ENCODE measurements at regions not wholly inside any gene's neighbourhood (a gene's known extent, or its start where the extent isn't known, plus 50 kb on each side); places are given as distances from the start of the nearest gene placed in this dataset.
A peak's percentile ranks its signal among the peaks of the same experiment; 100 is the strongest.
"Not testable (repeated sequence)": the region's sequence is repeated elsewhere in the genome, so short reads cannot be mapped to it uniquely, and the experiment has no call there.

- DNase-seq (ENCODE audit: low spot score) = peak; percentile 52
- Histone ChIP-seq H3K4me3 (no peak overlapping the region), H3K36me3 (no peaks in the 10 kb centered on the region), H3K27ac (no peak overlapping the region), H3K4me1 (replicated peaks) (no peaks in the 10 kb centered on the region), H3K9me3 (no peaks in the 10 kb centered on the region), H3K27me3 (replicated peaks; ENCODE audit: insufficient read depth) (no peaks in the 10 kb centered on the region)
- intact Hi-C loops (cut with DNase I) = no loop called here
- TF ChIP-seq POLR2AphosphoS5 (IDR thresholded peaks at IDR 0.05) = no peak
- no peak for TF ChIP-seq POLR2A (IDR thresholded peaks at IDR 0.05)
- no peak for TF ChIP-seq CTCF (IDR thresholded peaks at IDR 0.05)
- 74% methylated on average over 2 of the region's 2 CpGs for WGBS
Observed at GRCh38 chr3:98699132-98699531, 64.0 kb upstream of the ST3GAL6 start.

- Histone ChIP-seq H3K4me3 (no peak overlapping the region), H3K4me1 (replicated peaks) (no peaks in the 10 kb centered on the region), H3K36me3 (no peaks in the 10 kb centered on the region), H3K27me3 (replicated peaks; ENCODE audit: insufficient read depth) (no peaks in the 10 kb centered on the region), H3K27ac (no peak overlapping the region), H3K9me3 (no peaks in the 10 kb centered on the region)
- no peak for DNase-seq (ENCODE audit: low spot score)
- TF ChIP-seq CTCF (IDR thresholded peaks at IDR 0.05) = no peak
- TF ChIP-seq POLR2A (IDR thresholded peaks at IDR 0.05) = no peak
- no peak for TF ChIP-seq POLR2AphosphoS5 (IDR thresholded peaks at IDR 0.05)
- intact Hi-C loops (cut with DNase I) = no loop called here
- 71% methylated on average over 2 of the region's 2 CpGs for WGBS
Observed at GRCh38 chr3:98701071-98701675, 62.0 kb upstream of the ST3GAL6 start.

- Histone ChIP-seq H3K4me1 (replicated peaks) (no peaks in the 10 kb centered on the region), H3K27me3 (replicated peaks; ENCODE audit: insufficient read depth) (no peaks in the 10 kb centered on the region), H3K36me3 (no peaks in the 10 kb centered on the region), H3K9me3 (no peaks in the 10 kb centered on the region), H3K4me3 (no peak overlapping the region), H3K27ac (no peak overlapping the region)
- intact Hi-C loops (cut with DNase I) = no loop called here
- DNase-seq (ENCODE audit: low spot score) = no peak
- 94% methylated on average over 4 of the region's 4 CpGs for WGBS
- TF ChIP-seq POLR2AphosphoS5 (IDR thresholded peaks at IDR 0.05) (no peak), POLR2A (IDR thresholded peaks at IDR 0.05) (no peak), CTCF (IDR thresholded peaks at IDR 0.05) (no peak)
Observed at GRCh38 chr3:98702166-98702565, 61.0 kb upstream of the ST3GAL6 start.

GRCh38 chr3:98705212-98705611 lies 57.9 kb upstream of the ST3GAL6 start:
- no peak for DNase-seq (ENCODE audit: low spot score)
- Histone ChIP-seq H3K4me1 (replicated peaks) (no peaks in the 10 kb centered on the region), H3K27ac (no peak overlapping the region), H3K4me3 (no peak overlapping the region), H3K27me3 (replicated peaks; ENCODE audit: insufficient read depth) (no peaks in the 10 kb centered on the region), H3K36me3 (no peaks in the 10 kb centered on the region), H3K9me3 (no peaks in the 10 kb centered on the region)
- intact Hi-C loops (cut with DNase I) = no loop called here
- no peak for TF ChIP-seq POLR2A (IDR thresholded peaks at IDR 0.05)
- TF ChIP-seq CTCF (IDR thresholded peaks at IDR 0.05) = no peak
- no peak for TF ChIP-seq POLR2AphosphoS5 (IDR thresholded peaks at IDR 0.05)
- 97% methylated on average over 1 of the region's 1 CpG for WGBS

GRCh38 chr3:98705694-98706093 lies 57.4 kb upstream of the ST3GAL6 start:
- Histone ChIP-seq H3K27ac (no peak overlapping the region), H3K36me3 (no peaks in the 10 kb centered on the region), H3K9me3 (no peaks in the 10 kb centered on the region), H3K27me3 (replicated peaks; ENCODE audit: insufficient read depth) (no peaks in the 10 kb centered on the region), H3K4me3 (no peak overlapping the region), H3K4me1 (replicated peaks) (no peaks in the 10 kb centered on the region)
- WGBS = 47% methylated on average over 1 of the region's 1 CpG
- DNase-seq (ENCODE audit: low spot score) = no peak
- intact Hi-C loops (cut with DNase I) = no loop called here
- TF ChIP-seq POLR2AphosphoS5 (IDR thresholded peaks at IDR 0.05) (no peak), POLR2A (IDR thresholded peaks at IDR 0.05) (no peak), CTCF (IDR thresholded peaks at IDR 0.05) (no peak)

GRCh38 chr3:98708681-98709080 lies 54.5 kb upstream of the ST3GAL6 start:
- DNase-seq (ENCODE audit: low spot score); H3K4me1 ChIP-seq (replicated peaks); H3K27ac ChIP-seq; H3K27me3 ChIP-seq (replicated peaks; ENCODE audit: insufficient read depth); intact Hi-C loops (cut with DNase I); H3K4me3 ChIP-seq; H3K9me3 ChIP-seq; H3K36me3 ChIP-seq: not testable (repeated sequence)
- WGBS = 6% methylated on average over 6 of the region's 6 CpGs
